ENCODE measurements at regions not wholly inside any gene's neighbourhood (a gene's known extent, or its start where the extent isn't known, plus 50 kb on each side); places are given as distances from the start of the nearest gene placed in this dataset.
"Not testable (repeated sequence)": the region's sequence is repeated elsewhere in the genome, so short reads cannot be mapped to it uniquely, and the experiment has no call there.

- DNase-seq (ENCODE audit: low read depth), result no peak
Observed at GRCh38 chr16:24624102-24624501, 84.7 kb downstream of the RBBP6 start.

- no peak for DNase-seq (ENCODE audit: low read depth)
Observed at GRCh38 chr16:24626256-24626655, 86.9 kb downstream of the RBBP6 start.

- DNase-seq (ENCODE audit: low read depth), result no peak
Observed at GRCh38 chr16:24634919-24635318, 94.5 kb upstream of the TNRC6A start.

- peak; percentile 91 for DNase-seq (ENCODE audit: low read depth)
Observed at GRCh38 chr16:24635900-24636610, 93.4 kb upstream of the TNRC6A start.

- DNase-seq (ENCODE audit: low read depth), result no peak
Observed at GRCh38 chr16:24639769-24640168, 89.7 kb upstream of the TNRC6A start.

GRCh38 chr16:24643489-24643888 lies 86.0 kb upstream of the TNRC6A start:
- DNase-seq (ENCODE audit: low read depth), result no peak

GRCh38 chr16:24645739-24646645 lies 83.5 kb upstream of the TNRC6A start:
- DNase-seq (ENCODE audit: low read depth), result peak; percentile 99

- no peak for DNase-seq (ENCODE audit: low read depth)
Observed at GRCh38 chr16:24646646-24646995, 82.8 kb upstream of the TNRC6A start.

- DNase-seq (ENCODE audit: low read depth), result no peak
Observed at GRCh38 chr16:24652209-24652712, 77.2 kb upstream of the TNRC6A start.

GRCh38 chr16:24652803-24653202 lies 76.6 kb upstream of the TNRC6A start:
- DNase-seq (ENCODE audit: low read depth), result no peak

- DNase-seq (ENCODE audit: low read depth), result no peak
Observed at GRCh38 chr16:24653725-24654124, 75.7 kb upstream of the TNRC6A start.

- DNase-seq (ENCODE audit: low read depth), result not testable (repeated sequence)
Observed at GRCh38 chr16:24665942-24666341, 63.5 kb upstream of the TNRC6A start.

- DNase-seq (ENCODE audit: low read depth), result no peak
Observed at GRCh38 chr16:24667244-24667764, 62.1 kb upstream of the TNRC6A start.

- DNase-seq (ENCODE audit: low read depth), result no peak
Observed at GRCh38 chr16:24668481-24669061, 60.9 kb upstream of the TNRC6A start.

GRCh38 chr16:24670623-24671454 lies 58.6 kb upstream of the TNRC6A start:
- peak; percentile 69 for DNase-seq (ENCODE audit: low read depth)

GRCh38 chr16:24671455-24671954 lies 57.9 kb upstream of the TNRC6A start:
- no peak for DNase-seq (ENCODE audit: low read depth)

- DNase-seq (ENCODE audit: low read depth), result no peak
Observed at GRCh38 chr16:24673155-24673554, 56.3 kb upstream of the TNRC6A start.

GRCh38 chr16:24674877-24675276 lies 54.6 kb upstream of the TNRC6A start:
- DNase-seq (ENCODE audit: low read depth), result no peak

GRCh38 chr16:24677388-24677787 lies 52.1 kb upstream of the TNRC6A start:
- DNase-seq (ENCODE audit: low read depth), result no peak

Measured in HS-27A (cell line).